K562 (cell line): ENCODE measurements at regions not wholly inside any gene's neighbourhood (a gene's known extent, or its start where the extent isn't known, plus 50 kb on each side); places are given as distances from the start of the nearest gene placed in this dataset.

Experiments
- CBX5 ChIP-seq: IDR thresholded peaks from 2 replicates; pipeline ENCODE4 v1.6.1; 2014; ENCODE audit warnings: low read depth, borderline replicate concordance
- CTBP1 ChIP-seq: fragments of 450-650 bp; IDR thresholded peaks from 2 replicates; pipeline ENCODE4 v1.6.1; 2016; ENCODE audit warnings: borderline replicate concordance
- CTCF ChIP-seq, 3 experiments: IDR thresholded peaks in 2 of 3; conservative IDR thresholded peaks in 1 of 3; 2 replicates each; pipeline ENCODE4 v1.5.1; 2011 to 2012; ENCODE audit warnings: low read length in 3 of 3, mild to moderate bottlenecking in 3 of 3, control low read depth in 2 of 3, improper control_type of control experiment in 1 of 3, inconsistent platforms in 1 of 3, low read depth in 1 of 3, mixed read lengths in 1 of 3, moderate library complexity in 1 of 3; ENCODE audit not compliant: insufficient read depth in 2 of 3
- FOSL1 ChIP-seq: fragments of 200-800 bp; sonication (Bioruptor generic); conservative IDR thresholded peaks from 2 replicates; pipeline ENCODE4 v1.6.1; 2016; ENCODE audit warnings: missing genetic modification characterization, missing compliant biosample characterization
- ILF3 ChIP-seq: fragments of 450-650 bp; IDR thresholded peaks from 2 replicates; pipeline ENCODE4 v1.6.1; 2018; ENCODE audit warnings: antibody characterized with exemption, mild to moderate bottlenecking, moderate library complexity, borderline replicate concordance
- JUND ChIP-seq, 2 experiments: IDR thresholded peaks; 2 replicates in 1 of 2; 3 replicates in 1 of 2; pipeline ENCODE4 v1.6.1; 2011; ENCODE audit warnings: borderline replicate concordance in 2 of 2, low read depth in 2 of 2, low read length in 2 of 2, improper control_type of control experiment in 1 of 2, missing biosample characterization in 1 of 2, missing genetic modification characterization in 1 of 2, missing genetic modification reagents in 1 of 2
- LCOR ChIP-seq: sonication (generic); formaldehyde crosslinking; IDR thresholded peaks from 2 replicates; pipeline ENCODE4 v1.8.0; 2022; ENCODE audit warnings: mild to moderate bottlenecking, missing genetic modification reagents
- PHF21A ChIP-seq: fragments of 450-650 bp; IDR thresholded peaks from 2 replicates; pipeline ENCODE4 v1.6.1; 2017; ENCODE audit warnings: low read depth, borderline replicate concordance
- POLR2AphosphoS5 ChIP-seq: IDR thresholded peaks from 2 replicates; pipeline ENCODE4 v1.6.1; 2011; ENCODE audit warnings: mild to moderate bottlenecking, low read depth, low read length, moderate library complexity; ENCODE audit not compliant: control insufficient read depth, insufficient read depth
- SMAD4 ChIP-seq: fragments of 250-450 bp; sonication (Bioruptor Pico); conservative IDR thresholded peaks from 2 replicates; pipeline ENCODE4 v1.8.0; 2021; ENCODE audit warnings: inconsistent platforms, mild to moderate bottlenecking, moderate library complexity
- TCF7L2 ChIP-seq: fragments of 150-350 bp; IDR thresholded peaks from 2 replicates; pipeline ENCODE4 v1.6.1; 2016; ENCODE audit warnings: low read depth, mild to moderate bottlenecking, low read length, moderate library complexity
- TRIM28 ChIP-seq: fragments of 450-650 bp; IDR thresholded peaks from 2 replicates; pipeline ENCODE4 v1.6.1; 2017
- ZFP1 ChIP-seq: fragments of 450-650 bp; formaldehyde crosslinking; IDR thresholded peaks from 2 replicates; pipeline ENCODE4 v1.4.0; 2020; ENCODE audit warnings: mild to moderate bottlenecking, mixed read lengths
- ZNF274 ChIP-seq: IDR thresholded peaks from 2 replicates; pipeline ENCODE4 v1.6.1; 2011; ENCODE audit warnings: low read depth, mild to moderate bottlenecking, low read length, moderate library complexity, borderline replicate concordance

- no peak for TF ChIP-seq TCF7L2
- TF ChIP-seq CTCF (IDR thresholded peaks at IDR 0.05 in 2 of 3, conservative IDR thresholded peaks at IDR 0.05 in 1 of 3; ENCODE audit: insufficient read depth in 2 of 3, low read depth in 1 of 3, low read length in 3 of 3) = no peak
- TF ChIP-seq ZFP1 = no peak
- TF ChIP-seq JUND (IDR thresholded peaks at IDR 0.05; ENCODE audit: borderline replicate concordance, low read depth, low read length) = no peak
- no peak for TF ChIP-seq JUND (tag; IDR thresholded peaks at IDR 0.05; ENCODE audit: borderline replicate concordance, low read depth, low read length)
- TF ChIP-seq POLR2AphosphoS5 = no peak
- no peak for TF ChIP-seq FOSL1 (tag)
- no peak for TF ChIP-seq LCOR (CRISPR knock-in tag)
- no peak for TF ChIP-seq CBX5
- no peak for TF ChIP-seq TRIM28
- TF ChIP-seq ZNF274 = no peak
- TF ChIP-seq CTBP1 = no peak
- no peak for TF ChIP-seq PHF21A
- no peak for TF ChIP-seq SMAD4 (CRISPR knock-in tag)
- TF ChIP-seq ILF3 = no peak
Observed at GRCh38 chr21:35420656-35421055, 371.6 kb upstream of the RUNX1 start.
